ENCODE measurements at regions not wholly inside any gene's neighbourhood (a gene's known extent, or its start where the extent isn't known, plus 50 kb on each side); places are given as distances from the start of the nearest gene placed in this dataset.
"Not testable (repeated sequence)": the region's sequence is repeated elsewhere in the genome, so short reads cannot be mapped to it uniquely, and the experiment has no call there.

DNA sequence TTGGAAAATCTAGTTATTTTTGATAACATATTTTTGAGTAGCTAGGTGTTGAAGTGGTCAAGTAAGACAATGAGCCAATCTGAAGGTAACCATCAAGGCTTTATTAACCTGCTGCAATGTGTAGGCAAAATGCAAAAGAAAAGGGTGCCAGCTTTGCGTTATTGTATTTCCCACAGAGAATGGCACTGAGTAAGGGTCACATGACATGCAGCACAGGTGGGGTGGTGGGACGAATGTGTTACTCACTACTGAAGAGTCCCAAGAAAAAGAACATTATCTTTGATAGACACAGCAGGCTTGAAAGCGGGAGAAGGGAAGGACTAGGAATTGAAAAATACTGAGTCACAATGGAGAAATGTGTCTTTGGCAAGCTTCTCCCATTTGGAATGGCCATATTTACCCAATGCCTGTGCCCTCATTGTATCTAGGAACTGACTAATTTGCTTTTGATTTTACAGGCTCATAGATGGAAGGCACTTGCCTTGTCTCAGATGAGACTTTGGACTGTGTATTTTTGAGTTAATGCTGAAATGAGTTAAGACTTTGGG is 898.6 kb upstream of the POT1 start:
- Histone ChIP-seq H3K4me3 (ENCODE audit: low read length in 2 of 2) (no peak overlapping the region), H3K4me1 (ENCODE audit: control insufficient read depth in 1 of 2, insufficient read depth in 2 of 2, low read length in 2 of 2) (no peaks in the 10 kb centered on the region), H3K9me3 (ENCODE audit: control insufficient read depth, low read length) (no peaks in the 10 kb centered on the region), H3K36me3 (ENCODE audit: control insufficient read depth in 1 of 2, insufficient read depth in 2 of 2, low read length in 1 of 2) (no peaks in the 10 kb centered on the region), H3K27me3 (ENCODE audit: control insufficient read depth in 1 of 2, insufficient read depth in 2 of 2, low read length in 1 of 2) (no peaks in the 10 kb centered on the region), H3K27ac (ENCODE audit: low read depth in 1 of 2, low read length in 2 of 2) (no peak overlapping the region)
- ATAC-seq (ENCODE audit: low FRiP score) (no peak), DNase-seq (no peak)
- intact Hi-C loops (cut with DNase I): no loop called here
- 79 to 82% methylated on average over 3 of the region's 3 CpGs for WGBS, 2 donors

DNA sequence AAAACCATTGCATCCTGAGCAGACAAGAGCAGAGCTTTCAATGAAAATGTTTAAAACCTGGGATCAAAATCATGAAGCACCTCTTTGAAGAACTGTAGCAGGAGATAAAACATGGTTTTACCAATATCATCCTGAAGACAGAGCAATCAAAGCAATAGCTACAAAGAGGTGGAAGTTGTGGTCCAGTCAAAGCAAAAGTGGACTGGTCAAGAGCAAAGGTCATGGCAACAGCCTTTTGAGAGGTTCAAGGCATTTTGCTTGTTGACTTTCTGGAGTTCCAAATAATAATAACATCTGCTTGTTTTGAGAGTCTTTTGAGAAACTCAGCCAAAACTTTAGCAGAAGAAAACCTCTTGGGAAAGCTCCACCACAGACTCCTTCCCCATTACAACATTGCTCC is 893.9 kb upstream of the POT1 start:
- no peaks in the 10 kb centered on the region for H3K4me1 ChIP-seq (ENCODE audit: control insufficient read depth in 1 of 2, insufficient read depth in 2 of 2, low read length in 2 of 2)
- no peak for DNase-seq
- H3K27ac ChIP-seq (ENCODE audit: low read depth in 1 of 2, low read length in 2 of 2): no peak overlapping the region
- intact Hi-C loops (cut with DNase I): no loop called here
- no peaks in the 10 kb centered on the region for H3K9me3 ChIP-seq (ENCODE audit: control insufficient read depth, low read length)
- H3K27me3 ChIP-seq (ENCODE audit: control insufficient read depth in 1 of 2, insufficient read depth in 2 of 2, low read length in 1 of 2): no peaks in the 10 kb centered on the region
- no peaks in the 10 kb centered on the region for H3K36me3 ChIP-seq (ENCODE audit: control insufficient read depth in 1 of 2, insufficient read depth in 2 of 2, low read length in 1 of 2)
- H3K4me3 ChIP-seq (ENCODE audit: low read length in 2 of 2): no peak overlapping the region
- no peak for ATAC-seq (ENCODE audit: low FRiP score)

GRCh38 chr7:125820495-125820894 is 890.9 kb upstream of the POT1 start:
- no peak for ATAC-seq (ENCODE audit: low FRiP score)
- intact Hi-C loops (cut with DNase I): no loop called here

GRCh38 chr7:125814100-125814499 is 884.5 kb upstream of the POT1 start:
- Histone ChIP-seq H3K27ac (ENCODE audit: low read depth in 1 of 2, low read length in 2 of 2) (no peak overlapping the region), H3K36me3 (ENCODE audit: control insufficient read depth in 1 of 2, insufficient read depth in 2 of 2, low read length in 1 of 2) (no peaks in the 10 kb centered on the region), H3K4me3 (ENCODE audit: low read length in 2 of 2) (no peak overlapping the region), H3K4me1 (ENCODE audit: control insufficient read depth in 1 of 2, insufficient read depth in 2 of 2, low read length in 2 of 2) (no peaks in the 10 kb centered on the region), H3K9me3 (ENCODE audit: control insufficient read depth, low read length) (no peaks in the 10 kb centered on the region), H3K27me3 (ENCODE audit: control insufficient read depth in 1 of 2, insufficient read depth in 2 of 2, low read length in 1 of 2) (no peaks in the 10 kb centered on the region)
- DNase-seq (no peak), ATAC-seq (ENCODE audit: low FRiP score) (no peak)
- intact Hi-C loops (cut with DNase I): no loop called here
- WGBS, 2 donors: 13 to 19% methylated on average over 2 of the region's 2 CpGs

More at GRCh38 chr7:125820495-125820894, 890.9 kb upstream of the POT1 start:
- no peaks in the 10 kb centered on the region for H3K27me3 ChIP-seq (ENCODE audit: control insufficient read depth in 1 of 2, insufficient read depth in 2 of 2, low read length in 1 of 2)
- no peaks in the 10 kb centered on the region for H3K9me3 ChIP-seq (ENCODE audit: control insufficient read depth, low read length)
- no peak for DNase-seq
- no peak overlapping the region for H3K4me3 ChIP-seq (ENCODE audit: low read length in 2 of 2)
- no peaks in the 10 kb centered on the region for H3K36me3 ChIP-seq (ENCODE audit: control insufficient read depth in 1 of 2, insufficient read depth in 2 of 2, low read length in 1 of 2)
- no peak overlapping the region for H3K27ac ChIP-seq (ENCODE audit: low read depth in 1 of 2, low read length in 2 of 2)
- H3K4me1 ChIP-seq (ENCODE audit: control insufficient read depth in 1 of 2, insufficient read depth in 2 of 2, low read length in 2 of 2): no peaks in the 10 kb centered on the region

- H3K27me3 ChIP-seq (ENCODE audit: control insufficient read depth in 1 of 2, insufficient read depth in 2 of 2, low read length in 1 of 2); H3K36me3 ChIP-seq (ENCODE audit: control insufficient read depth in 1 of 2, insufficient read depth in 2 of 2, low read length in 1 of 2); DNase-seq; intact Hi-C loops (cut with DNase I); H3K9me3 ChIP-seq (ENCODE audit: control insufficient read depth, low read length); H3K27ac ChIP-seq (ENCODE audit: low read depth in 1 of 2, low read length in 2 of 2); H3K4me1 ChIP-seq (ENCODE audit: control insufficient read depth in 1 of 2, insufficient read depth in 2 of 2, low read length in 2 of 2); ATAC-seq (ENCODE audit: low FRiP score); H3K4me3 ChIP-seq (ENCODE audit: low read length in 2 of 2): not testable (repeated sequence)
- WGBS, 2 donors: 90 to 94% methylated on average over 4 of the region's 4 CpGs
Observed at GRCh38 chr7:125806491-125806890, 876.9 kb upstream of the POT1 start.

DNA sequence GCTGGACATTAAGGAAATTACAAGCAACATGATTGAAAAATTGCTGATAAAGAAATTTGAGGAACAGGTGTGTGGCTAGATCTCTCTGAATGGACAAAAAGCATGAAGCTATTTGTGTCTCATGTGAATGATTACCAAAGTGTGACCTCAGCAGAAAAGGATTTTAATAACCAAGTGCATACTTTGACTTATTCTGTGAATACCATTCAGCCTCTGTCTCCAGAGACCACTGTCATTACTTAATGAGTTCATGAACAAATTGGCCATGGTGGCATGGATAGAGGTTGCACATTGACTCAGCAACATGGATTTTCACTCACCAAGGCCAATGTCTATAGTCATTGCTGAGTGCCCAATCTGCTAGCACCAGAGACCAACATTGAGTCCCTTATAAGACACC is 874.6 kb upstream of the POT1 start:
- ATAC-seq (ENCODE audit: low FRiP score) (no peak), DNase-seq (no peak)
- Histone ChIP-seq H3K4me1 (ENCODE audit: control insufficient read depth in 1 of 2, insufficient read depth in 2 of 2, low read length in 2 of 2) (no peaks in the 10 kb centered on the region), H3K9me3 (ENCODE audit: control insufficient read depth, low read length) (no peaks in the 10 kb centered on the region), H3K4me3 (ENCODE audit: low read length in 2 of 2) (no peak overlapping the region), H3K27me3 (ENCODE audit: control insufficient read depth in 1 of 2, insufficient read depth in 2 of 2, low read length in 1 of 2) (no peaks in the 10 kb centered on the region), H3K36me3 (ENCODE audit: control insufficient read depth in 1 of 2, insufficient read depth in 2 of 2, low read length in 1 of 2) (no peaks in the 10 kb centered on the region), H3K27ac (ENCODE audit: low read depth in 1 of 2, low read length in 2 of 2) (no peak overlapping the region)
- intact Hi-C loops (cut with DNase I): no loop called here

DNA sequence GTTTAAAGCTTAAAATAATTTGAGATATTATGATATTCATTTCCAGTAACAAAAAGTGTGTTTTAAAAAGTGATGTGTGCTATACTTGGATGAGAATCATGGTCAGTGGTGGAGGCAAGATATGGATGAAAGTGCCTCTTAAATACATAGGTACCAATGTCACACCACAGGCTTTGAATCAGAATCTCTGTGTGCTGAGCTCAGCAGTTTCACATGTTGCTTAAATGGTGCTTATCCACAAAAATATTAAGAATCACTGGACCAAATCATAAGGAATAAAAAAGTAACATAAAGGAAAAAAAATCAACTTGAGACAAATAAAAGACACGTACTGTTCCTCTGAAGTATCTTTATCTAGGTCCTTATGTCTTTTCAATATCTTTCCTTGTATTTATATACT is 850.5 kb upstream of the POT1 start:
- no peaks in the 10 kb centered on the region for H3K9me3 ChIP-seq (ENCODE audit: control insufficient read depth, low read length)
- intact Hi-C loops (cut with DNase I): no loop called here
- no peaks in the 10 kb centered on the region for H3K4me1 ChIP-seq (ENCODE audit: control insufficient read depth in 1 of 2, insufficient read depth in 2 of 2, low read length in 2 of 2)
- DNase-seq (no peak), ATAC-seq (ENCODE audit: low FRiP score) (no peak)
- no peaks in the 10 kb centered on the region for H3K27me3 ChIP-seq (ENCODE audit: control insufficient read depth in 1 of 2, insufficient read depth in 2 of 2, low read length in 1 of 2)
- H3K4me3 ChIP-seq (ENCODE audit: low read length in 2 of 2): no peak overlapping the region
- no peaks in the 10 kb centered on the region for H3K36me3 ChIP-seq (ENCODE audit: control insufficient read depth in 1 of 2, insufficient read depth in 2 of 2, low read length in 1 of 2)
- no peak overlapping the region for H3K27ac ChIP-seq (ENCODE audit: low read depth in 1 of 2, low read length in 2 of 2)
- 60 to 76% methylated on average over 1 of the region's 1 CpG for WGBS, 2 donors

GRCh38 chr7:125775317-125775716 is 845.7 kb upstream of the POT1 start:
- WGBS, 2 donors: 37 to 38% methylated on average over 4 of the region's 4 CpGs
- no peaks in the 10 kb centered on the region for H3K27me3 ChIP-seq (ENCODE audit: control insufficient read depth in 1 of 2, insufficient read depth in 2 of 2, low read length in 1 of 2)
- ATAC-seq (ENCODE audit: low FRiP score) (no peak), DNase-seq (no peak)
- H3K4me1 ChIP-seq (ENCODE audit: control insufficient read depth in 1 of 2, insufficient read depth in 2 of 2, low read length in 2 of 2): no peaks in the 10 kb centered on the region
- intact Hi-C loops (cut with DNase I): no loop called here
- no peaks in the 10 kb centered on the region for H3K9me3 ChIP-seq (ENCODE audit: control insufficient read depth, low read length)
- H3K27ac ChIP-seq (ENCODE audit: low read depth in 1 of 2, low read length in 2 of 2): no peak overlapping the region
- no peaks in the 10 kb centered on the region for H3K36me3 ChIP-seq (ENCODE audit: control insufficient read depth in 1 of 2, insufficient read depth in 2 of 2, low read length in 1 of 2)
- no peak overlapping the region for H3K4me3 ChIP-seq (ENCODE audit: low read length in 2 of 2)

GRCh38 chr7:125773113-125773785 is 843.6 kb upstream of the POT1 start:
- H3K36me3 ChIP-seq (ENCODE audit: control insufficient read depth in 1 of 2, insufficient read depth in 2 of 2, low read length in 1 of 2): no peaks in the 10 kb centered on the region

More at GRCh38 chr7:125773113-125773785, 843.6 kb upstream of the POT1 start:
- intact Hi-C loops (cut with DNase I): no loop called here
- DNase-seq (no peak), ATAC-seq (ENCODE audit: low FRiP score) (no peak)
- Histone ChIP-seq H3K4me1 (ENCODE audit: control insufficient read depth in 1 of 2, insufficient read depth in 2 of 2, low read length in 2 of 2) (no peaks in the 10 kb centered on the region), H3K4me3 (ENCODE audit: low read length in 2 of 2) (no peak overlapping the region), H3K9me3 (ENCODE audit: control insufficient read depth, low read length) (no peaks in the 10 kb centered on the region), H3K27me3 (ENCODE audit: control insufficient read depth in 1 of 2, insufficient read depth in 2 of 2, low read length in 1 of 2) (no peaks in the 10 kb centered on the region), H3K27ac (ENCODE audit: low read depth in 1 of 2, low read length in 2 of 2) (no peak overlapping the region)
- WGBS, 2 donors: 57 to 65% methylated on average over 19 of the region's 19 CpGs

Data from aorta (tissue), 5 donors.